COR-L47 (cell line): ENCODE measurements at regions not wholly inside any gene's neighbourhood (a gene's known extent, or its start where the extent isn't known, plus 50 kb on each side); places are given as distances from the start of the nearest gene placed in this dataset.
"Not testable (repeated sequence)": the region's sequence is repeated elsewhere in the genome, so short reads cannot be mapped to it uniquely, and the experiment has no call there.

Experiments
- DNase-seq: peaks from one replicate; lab custom pipeline; 2025; lab: John Stamatoyannopoulos, UW

GRCh38 chr16:86229866-86230656, 280.3 kb upstream of the FOXF1 start:
- DNase-seq, result no peak

- no peak for DNase-seq
Measured at GRCh38 chr16:86231321-86231995, 278.9 kb upstream of the FOXF1 start.

DNA sequence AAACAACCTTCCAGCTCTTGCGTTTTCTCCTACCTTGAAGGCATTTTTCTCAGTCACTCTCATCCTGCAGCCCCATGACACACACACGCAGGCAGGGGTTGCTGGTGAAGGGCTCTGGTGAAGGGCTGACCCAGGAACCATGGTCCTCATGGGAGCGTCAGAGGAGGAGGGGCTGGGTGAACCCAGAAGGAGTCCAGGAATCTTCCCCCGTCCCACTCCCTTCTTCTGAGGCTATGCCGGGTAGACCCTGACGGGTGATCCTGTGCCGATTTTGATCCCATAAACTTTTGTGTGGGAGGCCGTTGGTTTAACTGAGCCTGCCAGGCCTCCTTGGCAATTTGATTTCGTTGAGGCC, 278.4 kb upstream of the FOXF1 start:
- no peak for DNase-seq

DNA sequence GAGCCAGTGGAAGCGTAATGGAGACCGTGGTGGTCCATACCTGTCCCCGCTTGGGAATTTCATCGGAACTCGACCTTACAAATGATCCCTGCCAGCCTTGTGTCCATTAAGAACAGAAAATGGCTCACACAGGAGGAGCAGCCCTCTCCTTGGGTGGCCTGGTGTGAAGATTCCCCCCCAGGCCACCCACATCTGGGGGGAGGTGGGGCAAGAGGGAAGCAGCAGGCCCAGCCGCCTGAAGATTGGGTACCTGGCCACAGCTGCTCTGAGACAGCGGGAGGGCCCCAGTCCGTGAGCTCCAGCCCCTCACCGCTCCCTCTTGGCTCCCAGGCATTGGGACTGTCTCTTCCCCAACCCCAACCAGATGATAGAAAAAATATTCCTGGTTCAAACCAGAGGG, 277.8 kb upstream of the FOXF1 start:
- DNase-seq, result no peak

DNA sequence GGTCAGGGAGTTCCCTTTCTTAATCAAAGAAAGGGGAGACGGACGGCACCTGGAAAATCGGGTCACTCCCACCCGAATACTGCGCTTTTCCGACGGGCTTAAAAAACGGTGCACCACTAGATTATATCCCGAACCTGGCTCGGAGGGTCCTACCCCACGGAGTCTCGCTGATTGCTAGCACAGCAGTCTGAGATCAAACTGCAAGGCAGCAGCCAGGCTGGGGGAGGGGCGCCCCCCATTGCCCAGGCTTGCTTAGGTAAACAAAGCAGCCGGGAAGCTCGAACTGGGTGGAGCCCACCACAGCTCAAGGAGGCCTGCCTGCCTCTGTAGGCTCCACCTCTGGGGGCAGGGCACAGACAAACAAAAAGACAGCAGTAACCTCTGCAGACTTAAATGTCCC, 276.8 kb upstream of the FOXF1 start:
- not testable (repeated sequence) for DNase-seq

GRCh38 chr16:86239381-86239780, 270.9 kb upstream of the FOXF1 start:
- no peak for DNase-seq

DNA sequence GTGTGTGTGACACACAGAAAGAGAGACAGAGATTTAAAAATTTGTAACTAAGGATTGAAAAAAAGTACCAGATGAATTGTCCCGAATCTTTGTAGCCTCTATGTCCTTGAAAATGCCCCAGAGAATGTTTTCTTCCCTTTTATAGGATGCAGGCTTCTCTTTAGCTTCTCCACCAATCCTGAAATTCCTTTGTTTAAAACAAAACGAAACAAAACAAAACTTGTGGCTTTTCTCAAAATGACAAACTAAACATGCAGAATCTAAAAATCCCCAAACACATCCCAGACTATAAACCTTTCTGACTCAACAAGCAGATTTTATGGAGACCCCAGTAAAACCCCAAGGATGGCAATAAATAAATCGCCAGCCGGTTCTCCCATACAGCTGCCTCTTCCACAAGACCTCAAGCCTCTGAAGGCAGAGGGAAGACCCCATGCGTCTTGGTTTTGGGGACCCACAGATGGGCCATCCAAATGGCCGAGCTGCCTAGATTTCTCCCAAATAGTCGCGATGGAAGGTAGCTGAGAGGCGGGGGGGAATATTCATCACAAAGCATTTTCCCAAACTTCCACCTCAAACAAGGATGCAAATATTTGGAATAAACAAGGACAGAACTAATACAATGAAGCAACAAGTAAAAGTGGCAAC, 269.5 kb upstream of the FOXF1 start:
- DNase-seq, result no peak

- no peak for DNase-seq
Measured at GRCh38 chr16:86241681-86242080, 268.6 kb upstream of the FOXF1 start.

- DNase-seq, result no peak
Measured at GRCh38 chr16:86242244-86243122, 267.8 kb upstream of the FOXF1 start.

DNA sequence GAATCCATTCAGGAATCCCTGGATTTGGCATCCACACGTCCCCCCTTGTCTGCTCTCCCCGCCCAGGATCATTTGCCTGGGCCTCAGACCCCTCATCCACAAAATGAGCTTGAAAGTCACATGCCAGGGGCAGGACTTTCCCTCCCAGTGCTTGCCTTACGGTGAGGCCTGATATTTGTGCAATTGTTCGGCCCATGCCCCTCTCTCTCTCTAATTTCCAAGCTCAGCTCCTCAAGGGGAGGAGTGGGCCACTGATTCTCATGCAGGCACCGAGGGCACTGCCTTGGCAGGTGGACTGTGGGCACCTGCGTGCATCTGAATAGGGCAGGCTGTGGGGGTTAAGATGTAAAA, 267.2 kb upstream of the FOXF1 start:
- no peak for DNase-seq

DNA sequence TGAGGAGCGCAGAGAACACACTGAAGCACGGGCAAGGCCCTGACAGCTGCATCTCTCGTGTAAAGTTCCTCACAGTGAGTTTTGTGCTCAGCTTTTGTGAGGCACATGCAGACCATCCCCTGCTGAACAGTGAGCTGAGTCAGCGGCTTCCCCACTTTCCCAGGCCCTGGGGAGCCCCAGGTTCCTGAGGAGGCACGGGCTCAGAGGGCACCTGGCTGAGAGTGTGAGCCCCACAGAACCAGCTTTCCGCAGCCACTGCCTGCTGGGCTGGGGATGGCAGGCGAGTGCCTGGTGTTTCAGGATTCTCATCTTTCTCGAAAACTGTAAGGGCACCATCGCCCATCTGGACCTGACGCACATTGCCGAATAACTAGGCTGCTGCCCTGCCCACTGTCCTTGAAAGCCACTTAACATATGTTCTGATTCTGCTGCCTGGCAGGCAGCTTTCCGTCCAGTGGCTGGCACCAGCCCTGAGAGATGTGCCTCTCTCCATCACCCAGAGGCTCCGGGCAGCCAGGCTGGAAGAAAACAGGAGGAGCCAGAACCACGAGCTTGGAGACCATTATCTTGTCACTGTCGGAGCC, 266.7 kb upstream of the FOXF1 start:
- DNase-seq, result no peak

DNA sequence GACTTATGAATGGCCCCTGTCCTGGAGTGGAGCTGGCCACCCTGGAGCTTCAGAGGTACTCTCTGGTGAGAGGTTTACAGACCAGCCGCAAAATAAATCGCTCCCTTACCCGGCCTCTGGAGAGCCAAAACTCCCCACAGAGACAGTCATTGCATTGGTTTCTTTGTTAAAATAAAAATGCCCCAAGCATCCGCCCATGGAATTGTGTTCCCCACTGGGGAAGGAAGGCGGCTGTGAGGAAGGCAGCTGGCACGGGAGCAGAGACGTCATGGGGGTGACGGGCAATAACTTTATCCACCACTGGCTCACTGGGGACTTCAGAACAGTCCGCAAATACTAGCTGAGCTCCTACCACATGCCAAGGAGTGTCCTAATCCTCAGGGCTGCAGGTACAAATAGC, 266.2 kb upstream of the FOXF1 start:
- no peak for DNase-seq

GRCh38 chr16:86244936-86245335, 265.4 kb upstream of the FOXF1 start:
- DNase-seq, result no peak

DNA sequence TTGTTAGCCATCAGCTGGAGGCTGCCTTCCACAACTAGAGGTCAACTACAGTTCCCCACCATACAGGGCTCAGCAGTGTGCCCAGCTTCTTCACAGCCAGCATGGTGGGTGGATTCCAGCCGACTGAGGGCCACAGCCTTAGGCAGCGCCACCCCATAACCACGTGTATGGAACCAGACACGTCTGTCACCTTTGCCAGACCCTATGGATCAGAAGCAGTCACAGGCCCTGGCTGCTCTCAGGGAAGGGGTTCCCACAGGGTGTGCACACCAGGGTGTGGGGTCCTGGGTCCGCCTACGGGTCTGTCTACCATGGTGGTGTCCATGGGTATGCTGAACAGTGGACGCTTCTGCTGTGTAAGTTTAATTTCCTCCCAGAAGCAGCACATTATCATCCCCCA, 265.0 kb upstream of the FOXF1 start:
- DNase-seq, result no peak

DNA sequence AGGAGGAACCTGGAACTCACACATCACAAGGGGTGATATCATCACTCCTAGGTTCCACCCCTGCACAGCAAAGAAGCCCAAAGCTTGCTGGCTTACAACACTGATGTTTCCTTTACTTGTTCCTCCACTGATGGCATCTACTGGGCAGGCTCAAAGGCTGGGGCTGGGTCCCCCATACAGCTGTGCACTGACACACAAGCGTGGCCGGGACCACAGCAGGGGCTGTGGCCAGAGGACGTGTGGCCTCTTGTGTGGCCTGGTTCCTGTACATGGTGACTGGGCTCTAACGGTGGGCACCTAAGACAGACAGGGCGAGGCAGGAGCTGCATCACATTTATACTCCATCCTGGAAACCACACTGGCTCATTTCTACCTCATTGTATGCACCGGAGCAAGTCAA, 264.4 kb upstream of the FOXF1 start:
- no peak for DNase-seq

DNA sequence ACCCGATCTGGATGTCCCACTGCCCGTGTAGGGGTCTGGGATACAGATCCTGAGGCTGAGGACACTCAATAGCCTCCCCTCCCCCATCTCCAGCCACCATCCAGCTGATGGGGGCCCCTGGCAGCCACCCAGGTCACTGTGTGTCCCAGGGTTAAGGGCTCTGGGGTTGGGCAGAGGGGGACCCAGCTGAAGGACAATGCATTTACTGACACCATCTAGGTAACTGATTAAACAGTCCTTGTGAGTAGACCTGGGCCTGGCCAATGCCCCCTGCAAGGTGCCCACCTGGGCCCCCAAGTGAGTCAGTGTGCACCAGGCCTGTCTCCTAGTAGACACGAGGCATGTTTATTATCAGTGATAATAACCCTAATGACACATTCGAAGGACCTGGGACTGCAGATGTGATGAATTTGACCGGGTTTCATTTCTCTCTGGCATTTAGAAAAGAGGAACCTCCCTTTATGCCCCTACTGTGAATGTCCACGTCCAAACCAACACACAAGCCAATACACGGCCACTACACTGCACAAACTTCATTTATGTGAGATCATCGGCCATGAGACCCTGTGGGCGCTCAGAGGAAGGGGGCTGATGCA, 261.9 kb upstream of the FOXF1 start:
- DNase-seq, result no peak

- no peak for DNase-seq
Measured at GRCh38 chr16:86249631-86250030, 260.7 kb upstream of the FOXF1 start.

GRCh38 chr16:86251682-86252081, 258.6 kb upstream of the FOXF1 start:
- DNase-seq, result no peak

DNA sequence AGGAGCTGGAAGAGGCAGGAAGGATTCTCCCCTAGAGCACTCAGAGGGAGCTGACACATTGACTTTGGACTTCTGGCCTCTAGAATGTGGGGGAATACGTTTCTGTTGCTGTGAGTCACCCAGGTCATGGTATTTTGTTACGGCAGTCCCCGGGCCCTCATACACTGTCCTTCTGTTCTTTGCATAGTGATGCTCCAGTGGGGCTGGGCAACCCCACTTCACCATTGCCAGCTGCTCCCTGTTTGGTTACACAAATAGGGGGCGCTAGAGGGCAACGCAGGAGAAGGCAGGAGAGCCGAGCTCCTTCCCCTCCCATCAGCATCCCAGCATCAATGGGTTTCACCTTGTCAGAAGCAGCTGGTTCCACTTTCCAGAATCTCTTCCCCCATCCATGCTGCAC, 257.7 kb upstream of the FOXF1 start:
- no peak for DNase-seq

GRCh38 chr16:86255966-86256365, 254.4 kb upstream of the FOXF1 start:
- no peak for DNase-seq

- DNase-seq, result no peak
Measured at GRCh38 chr16:86256995-86257394, 253.3 kb upstream of the FOXF1 start.

DNA sequence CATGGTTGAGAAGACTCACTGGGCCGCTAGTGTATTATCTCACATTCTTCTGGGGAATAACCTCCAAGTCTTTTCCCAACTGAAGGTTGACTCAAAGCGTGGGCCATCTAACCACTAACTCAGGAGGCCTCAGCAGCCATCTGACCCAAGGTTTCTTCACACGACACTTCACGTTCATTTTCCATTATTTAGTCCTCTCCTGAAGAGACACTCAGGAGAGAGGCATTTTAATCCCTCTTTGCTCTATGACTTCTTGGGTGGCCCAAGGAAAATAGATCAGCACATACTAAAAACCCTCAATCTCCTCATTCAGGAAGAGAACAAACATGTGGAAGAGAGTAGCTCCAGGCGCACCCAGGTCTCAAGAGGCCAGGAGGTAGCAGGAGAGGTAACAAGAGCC, 252.8 kb upstream of the FOXF1 start:
- DNase-seq, result no peak
